Mesenchymal stem cell (in vitro differentiated cells and primary cell): ENCODE measurements at regions not wholly inside any gene's neighbourhood (a gene's known extent, or its start where the extent isn't known, plus 50 kb on each side); places are given as distances from the start of the nearest gene placed in this dataset. TPM values are rescaled to one million over a fixed set of nuclear protein-coding genes. Genes with fewer than 3 reads are reported as not detected.

Experiments used
- small RNA-seq: library from polyadenylated mRNA; stranded (forward); fragments of <200 nt; extraction: miRNeasy Mini kit (QIAGEN cat#:217004); gene quantifications from one replicate; pipeline ENCODE3, GENCODE V24; 2013; ENCODE audit warnings: low read depth

Small RNA genes lying in the stretch of these regions (small RNA-seq; reads per million reads assigned to genes)
- gene RNU6-745P, result not detected
